ENCODE measurements at regions not wholly inside any gene's neighbourhood (a gene's known extent, or its start where the extent isn't known, plus 50 kb on each side); places are given as distances from the start of the nearest gene placed in this dataset.

DNA sequence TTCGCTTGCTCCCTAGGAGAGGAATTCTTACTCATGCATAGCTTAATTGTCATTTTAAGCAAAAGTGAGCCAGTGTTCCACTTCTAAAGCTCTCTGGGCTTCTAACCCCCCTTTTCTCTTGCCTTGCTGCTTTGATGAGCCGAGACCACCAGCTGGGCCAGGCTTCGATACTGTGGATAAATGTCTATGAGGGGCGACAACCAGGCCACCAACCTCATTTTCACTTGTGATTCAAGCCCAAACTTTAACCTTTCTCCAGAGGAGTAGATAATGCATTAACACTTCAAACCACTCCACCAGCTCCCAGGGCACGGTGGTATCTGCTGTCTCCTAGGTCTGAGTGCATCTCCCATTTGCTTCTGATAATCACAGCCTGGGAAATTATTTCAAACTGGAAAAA is 205.6 kb downstream of the PSAT1 start:
- TF ChIP-seq CTCF (conservative IDR thresholded peaks at IDR 0.05): no peak
- TF ChIP-seq ZFX (IDR thresholded peaks at IDR 0.05): no peak
